ENCODE measurements at regions not wholly inside any gene's neighbourhood (a gene's known extent, or its start where the extent isn't known, plus 50 kb on each side); places are given as distances from the start of the nearest gene placed in this dataset.

DNA sequence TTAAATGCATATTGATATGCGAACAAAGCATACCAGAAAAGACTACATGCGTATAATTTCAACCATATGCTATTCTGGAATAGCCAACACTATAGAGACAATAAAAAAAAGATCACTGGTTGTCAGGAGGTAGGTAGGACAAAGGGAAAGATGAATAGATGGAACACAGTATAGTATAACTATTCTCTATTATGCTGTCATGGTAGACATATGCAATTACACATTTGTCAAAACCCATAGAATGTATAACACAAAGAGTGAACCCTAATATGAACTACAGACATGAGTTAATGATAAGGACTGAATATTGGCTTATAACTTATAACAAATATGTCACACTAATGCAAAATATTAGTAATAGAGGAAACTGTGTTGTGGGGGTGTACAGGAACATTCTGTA is 460.8 kb downstream of the TAF11L14 start:
- TF ChIP-seq, protein P1, sequence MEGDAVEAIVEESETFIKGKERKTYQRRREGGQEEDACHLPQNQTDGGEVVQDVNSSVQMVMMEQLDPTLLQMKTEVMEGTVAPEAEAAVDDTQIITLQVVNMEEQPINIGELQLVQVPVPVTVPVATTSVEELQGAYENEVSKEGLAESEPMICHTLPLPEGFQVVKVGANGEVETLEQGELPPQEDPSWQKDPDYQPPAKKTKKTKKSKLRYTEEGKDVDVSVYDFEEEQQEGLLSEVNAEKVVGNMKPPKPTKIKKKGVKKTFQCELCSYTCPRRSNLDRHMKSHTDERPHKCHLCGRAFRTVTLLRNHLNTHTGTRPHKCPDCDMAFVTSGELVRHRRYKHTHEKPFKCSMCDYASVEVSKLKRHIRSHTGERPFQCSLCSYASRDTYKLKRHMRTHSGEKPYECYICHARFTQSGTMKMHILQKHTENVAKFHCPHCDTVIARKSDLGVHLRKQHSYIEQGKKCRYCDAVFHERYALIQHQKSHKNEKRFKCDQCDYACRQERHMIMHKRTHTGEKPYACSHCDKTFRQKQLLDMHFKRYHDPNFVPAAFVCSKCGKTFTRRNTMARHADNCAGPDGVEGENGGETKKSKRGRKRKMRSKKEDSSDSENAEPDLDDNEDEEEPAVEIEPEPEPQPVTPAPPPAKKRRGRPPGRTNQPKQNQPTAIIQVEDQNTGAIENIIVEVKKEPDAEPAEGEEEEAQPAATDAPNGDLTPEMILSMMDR (IDR thresholded peaks at IDR 0.05) = no peak
- no peak for TF ChIP-seq POLR2A (IDR thresholded peaks at IDR 0.05)
- no peak for TF ChIP-seq POLR2AphosphoS5 (IDR thresholded peaks at IDR 0.05; ENCODE audit: insufficient read depth in 1 of 2, low read depth in 1 of 2)

Data from vagina (tissue), 2 donors.